HG03039 (cell line): ENCODE measurements at regions not wholly inside any gene's neighbourhood (a gene's known extent, or its start where the extent isn't known, plus 50 kb on each side); places are given as distances from the start of the nearest gene placed in this dataset.
"Not testable (repeated sequence)": the region's sequence is repeated elsewhere in the genome, so short reads cannot be mapped to it uniquely, and the experiment has no call there.

Experiments used
- ATAC-seq: cut with Tn5 transposase; IDR thresholded peaks from one replicate; pipeline ENCODE4 v1.9.1; 2021; ENCODE audit warnings: mild to moderate bottlenecking, moderate library complexity; ENCODE audit not compliant: unreplicated experiment

GRCh38 chr20:53678315-53678989 is 84.8 kb upstream of the ZNF217 start:
- no peak for ATAC-seq

- no peak for ATAC-seq
Measured at GRCh38 chr20:53677447-53678314, 84.0 kb upstream of the ZNF217 start.

- ATAC-seq: no peak
Measured at GRCh38 chr20:53676987-53677386, 83.3 kb upstream of the ZNF217 start.

- no peak for ATAC-seq
Measured at GRCh38 chr20:53676519-53676822, 82.8 kb upstream of the ZNF217 start.

GRCh38 chr20:53672484-53673129 is 79.0 kb upstream of the ZNF217 start:
- ATAC-seq: no peak

- no peak for ATAC-seq
Measured at GRCh38 chr20:53671370-53671769, 77.7 kb upstream of the ZNF217 start.

- ATAC-seq: not testable (repeated sequence)
Measured at GRCh38 chr20:53669517-53670313, 76.1 kb upstream of the ZNF217 start.

- ATAC-seq: no peak
Measured at GRCh38 chr20:53668992-53669391, 75.4 kb upstream of the ZNF217 start.

GRCh38 chr20:53666144-53666543 is 72.5 kb upstream of the ZNF217 start:
- ATAC-seq: no peak

- no peak for ATAC-seq
Measured at GRCh38 chr20:53664121-53664520, 70.5 kb upstream of the ZNF217 start.

GRCh38 chr20:53663521-53663920 is 69.9 kb upstream of the ZNF217 start:
- not testable (repeated sequence) for ATAC-seq

GRCh38 chr20:53662595-53662994 is 69.0 kb upstream of the ZNF217 start:
- ATAC-seq: no peak

- no peak for ATAC-seq
Measured at GRCh38 chr20:53660947-53661381, 67.3 kb upstream of the ZNF217 start.

- no peak for ATAC-seq
Measured at GRCh38 chr20:53660078-53660909, 66.7 kb upstream of the ZNF217 start.

- ATAC-seq: no peak
Measured at GRCh38 chr20:53658973-53659372, 65.3 kb upstream of the ZNF217 start.

GRCh38 chr20:53658322-53658721 is 64.7 kb upstream of the ZNF217 start:
- no peak for ATAC-seq

GRCh38 chr20:53657732-53658131 is 64.1 kb upstream of the ZNF217 start:
- no peak for ATAC-seq

- ATAC-seq: no peak
Measured at GRCh38 chr20:53657279-53657678, 63.6 kb upstream of the ZNF217 start.

GRCh38 chr20:53656293-53657202 is 62.9 kb upstream of the ZNF217 start:
- ATAC-seq: no peak
